ENCODE measurements at regions not wholly inside any gene's neighbourhood (a gene's known extent, or its start where the extent isn't known, plus 50 kb on each side); places are given as distances from the start of the nearest gene placed in this dataset.

- TF ChIP-seq YY1 (IDR thresholded peaks at IDR 0.05; ENCODE audit: insufficient read depth, insufficient read length) (no peak), ZNF274 (IDR thresholded peaks at IDR 0.05; ENCODE audit: low read depth, low read length) (no peak)
Observed at GRCh38 chr20:63089051-63089907, 82.5 kb upstream of the BHLHE23 start.

Data from NT2/D1 (cell line).